ENCODE measurements at regions not wholly inside any gene's neighbourhood (a gene's known extent, or its start where the extent isn't known, plus 50 kb on each side); places are given as distances from the start of the nearest gene placed in this dataset.

DNA sequence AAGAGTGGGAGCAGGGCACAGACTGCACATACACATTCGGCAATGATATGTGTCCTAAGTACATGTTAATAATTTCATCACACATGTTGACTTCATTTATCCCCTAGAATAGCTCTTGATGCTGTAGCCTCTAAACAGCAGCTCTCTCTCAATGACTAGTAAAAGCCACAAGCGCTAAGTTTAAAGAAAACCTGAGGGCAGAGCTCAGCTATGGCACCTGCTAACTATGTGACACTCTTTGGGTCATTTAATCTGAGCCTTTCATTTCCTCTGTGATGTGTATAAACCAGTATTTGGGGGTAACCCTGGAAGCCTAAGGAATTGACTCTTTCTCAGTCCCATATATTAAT is 140.6 kb upstream of the MOCS2 start:
- no peak overlapping the region for H3K27ac ChIP-seq (ENCODE audit: low read length in 2 of 2)
- H3K9me3 Mint-ChIP-seq (ENCODE audit: insufficient read depth) = no peaks in the 10 kb centered on the region
- H3K79me2 ChIP-seq (ENCODE audit: control insufficient read depth, insufficient read depth, low read length) = no peaks in the 10 kb centered on the region
- H3K4me3 Mint-ChIP-seq = no peak overlapping the region
- no peaks in the 10 kb centered on the region for H3K27me3 ChIP-seq (replicated peaks in 1 of 4; ENCODE audit: control extremely low read depth in 1 of 4, control insufficient read depth in 3 of 4, insufficient read depth in 4 of 4, low read length in 3 of 4)
- TF ChIP-seq CTCF (IDR thresholded peaks at IDR 0.05) (no peak), EZH2 (IDR thresholded peaks at IDR 0.05; ENCODE audit: borderline replicate concordance, insufficient read depth, low read depth, low read length, poor library complexity, severe bottlenecking) (no peak)
- H3K9ac ChIP-seq (ENCODE audit: low read length) = no peak overlapping the region
- DNase-seq = no peak
- 86% methylated on average over 1 of the region's 2 CpGs for WGBS (ENCODE audit: insufficient coverage)
- H4K20me1 ChIP-seq (ENCODE audit: control insufficient read depth, insufficient read depth, low read length, poor library complexity, severe bottlenecking) = no peaks in the 10 kb centered on the region
- intact Hi-C loops (cut with micrococcal nuclease) = no loop called here
- no peak overlapping the region for H3K27ac Mint-ChIP-seq
- H3K27me3 Mint-ChIP-seq = no peaks in the 10 kb centered on the region
- H3K4me1 ChIP-seq (ENCODE audit: control insufficient read depth in 2 of 2, insufficient read depth in 2 of 2, low read length in 2 of 2) = no peaks in the 10 kb centered on the region
- H3K4me3 ChIP-seq (ENCODE audit: control extremely low read depth in 1 of 5, extremely low read depth in 1 of 5, insufficient read depth in 1 of 5, low read depth in 2 of 5, low read length in 4 of 5) = no peak overlapping the region
- CTCF ChIA-PET = no interaction called here
- H3K4me1 Mint-ChIP-seq = no peaks in the 10 kb centered on the region
- no peaks in the 10 kb centered on the region for H3K9me3 ChIP-seq (ENCODE audit: control extremely low read depth in 1 of 3, control insufficient read depth in 2 of 3, insufficient read depth in 1 of 3, low read length in 2 of 3)
- POLR2A ChIA-PET = no interaction called here
- no peak overlapping the region for H2AFZ ChIP-seq (ENCODE audit: insufficient read depth, low read depth, low read length, poor library complexity, severe bottlenecking)
- ATAC-seq (ENCODE audit: low read depth) = no peak
- H3K4me2 ChIP-seq (replicated peaks; ENCODE audit: low read depth, low read length, poor library complexity, severe bottlenecking) = no peak overlapping the region
- no peaks in the 10 kb centered on the region for H3K36me3 ChIP-seq (replicated peaks in 1 of 2; ENCODE audit: control extremely low read depth in 1 of 2, control insufficient read depth in 1 of 2, extremely low read depth in 1 of 2, insufficient read depth in 2 of 2, low read length in 1 of 2)

- Histone ChIP-seq H3K27ac (ENCODE audit: low read length in 2 of 2) (no peak overlapping the region), H3K79me2 (ENCODE audit: control insufficient read depth, insufficient read depth, low read length) (no peaks in the 10 kb centered on the region), H3K27me3 (replicated peaks in 1 of 4; ENCODE audit: control extremely low read depth in 1 of 4, control insufficient read depth in 3 of 4, insufficient read depth in 4 of 4, low read length in 3 of 4) (no peaks in the 10 kb centered on the region), H3K36me3 (replicated peaks in 1 of 2; ENCODE audit: control extremely low read depth in 1 of 2, control insufficient read depth in 1 of 2, extremely low read depth in 1 of 2, insufficient read depth in 2 of 2, low read length in 1 of 2) (no peaks in the 10 kb centered on the region), H3K9ac (ENCODE audit: low read length) (no peak overlapping the region), H3K4me1 (ENCODE audit: control insufficient read depth in 2 of 2, insufficient read depth in 2 of 2, low read length in 2 of 2) (no peaks in the 10 kb centered on the region), H3K9me3 (ENCODE audit: control extremely low read depth in 1 of 3, control insufficient read depth in 2 of 3, insufficient read depth in 1 of 3, low read length in 2 of 3) (no peaks in the 10 kb centered on the region), H4K20me1 (ENCODE audit: control insufficient read depth, insufficient read depth, low read length, poor library complexity, severe bottlenecking) (no peaks in the 10 kb centered on the region), H3K4me3 (ENCODE audit: control extremely low read depth in 1 of 5, extremely low read depth in 1 of 5, insufficient read depth in 1 of 5, low read depth in 2 of 5, low read length in 4 of 5) (no peak overlapping the region), H3K4me2 (replicated peaks; ENCODE audit: low read depth, low read length, poor library complexity, severe bottlenecking) (no peak overlapping the region), H2AFZ (ENCODE audit: insufficient read depth, low read depth, low read length, poor library complexity, severe bottlenecking) (no peak overlapping the region)
- CTCF ChIA-PET = no interaction called here
- DNase-seq (no peak), ATAC-seq (ENCODE audit: low read depth) (no peak)
- TF ChIP-seq EZH2 (IDR thresholded peaks at IDR 0.05; ENCODE audit: borderline replicate concordance, insufficient read depth, low read depth, low read length, poor library complexity, severe bottlenecking) = no peak
- TF ChIP-seq CTCF (IDR thresholded peaks at IDR 0.05) = no peak
- POLR2A ChIA-PET = no interaction called here
- intact Hi-C loops (cut with micrococcal nuclease) = no loop called here
- Mint-ChIP-seq H3K4me1 (no peaks in the 10 kb centered on the region), H3K9me3 (ENCODE audit: insufficient read depth) (no peaks in the 10 kb centered on the region), H3K27me3 (no peaks in the 10 kb centered on the region), H3K4me3 (no peak overlapping the region), H3K27ac (no peak overlapping the region)
- WGBS (ENCODE audit: insufficient coverage) = 86% methylated on average over 1 of the region's 2 CpGs
Measured at GRCh38 chr5:53253421-53253871, 143.9 kb upstream of the MOCS2 start.

All from B cell (primary cell).